ENCODE measurements at regions not wholly inside any gene's neighbourhood (a gene's known extent, or its start where the extent isn't known, plus 50 kb on each side); places are given as distances from the start of the nearest gene placed in this dataset.

GRCh38 chr7:32357535-32358277 is 132.5 kb downstream of the LSM5 start:
- no peak overlapping the region for H3K4me3 ChIP-seq (ENCODE audit: low read depth, low read length)
- no peak for TF ChIP-seq CTCF (conservative IDR thresholded peaks at IDR 0.05; ENCODE audit: low read depth, low read length)
- peak; percentile 9 for DNase-seq (ENCODE audit: low read depth)

GRCh38 chr7:32347244-32347828 is 142.8 kb downstream of the LSM5 start:
- DNase-seq (ENCODE audit: low read depth) = peak; percentile 37
- no peak overlapping the region for H3K4me3 ChIP-seq (ENCODE audit: low read depth, low read length)
- peak; percentile 71 for TF ChIP-seq CTCF (conservative IDR thresholded peaks at IDR 0.05; ENCODE audit: low read depth, low read length)

- TF ChIP-seq CTCF (conservative IDR thresholded peaks at IDR 0.05; ENCODE audit: low read depth, low read length) = no peak
- H3K4me3 ChIP-seq (ENCODE audit: low read depth, low read length) = no peak overlapping the region
- DNase-seq (ENCODE audit: low read depth) = no peak
Measured at GRCh38 chr7:32346253-32346652, 143.9 kb downstream of the LSM5 start.

- no peak for TF ChIP-seq CTCF (conservative IDR thresholded peaks at IDR 0.05; ENCODE audit: low read depth, low read length)
- DNase-seq (ENCODE audit: low read depth) = no peak
- no peak overlapping the region for H3K4me3 ChIP-seq (ENCODE audit: low read depth, low read length)
Measured at GRCh38 chr7:32336726-32337125, 153.5 kb downstream of the LSM5 start.

GRCh38 chr7:32335107-32335506 is 155.1 kb downstream of the LSM5 start:
- no peak overlapping the region for H3K4me3 ChIP-seq (ENCODE audit: low read depth, low read length)
- no peak for TF ChIP-seq CTCF (conservative IDR thresholded peaks at IDR 0.05; ENCODE audit: low read depth, low read length)
- peak; percentile 18 for DNase-seq (ENCODE audit: low read depth)

- no peak for TF ChIP-seq CTCF (conservative IDR thresholded peaks at IDR 0.05; ENCODE audit: low read depth, low read length)
- DNase-seq (ENCODE audit: low read depth) = no peak
- H3K4me3 ChIP-seq (ENCODE audit: low read depth, low read length) = no peak overlapping the region
Measured at GRCh38 chr7:32330602-32331001, 159.6 kb downstream of the LSM5 start.

GRCh38 chr7:32326078-32326477 is 164.1 kb downstream of the LSM5 start:
- no peak overlapping the region for H3K4me3 ChIP-seq (ENCODE audit: low read depth, low read length)
- TF ChIP-seq CTCF (conservative IDR thresholded peaks at IDR 0.05; ENCODE audit: low read depth, low read length) = no peak
- no peak for DNase-seq (ENCODE audit: low read depth)
